ENCODE measurements at regions not wholly inside any gene's neighbourhood (a gene's known extent, or its start where the extent isn't known, plus 50 kb on each side); places are given as distances from the start of the nearest gene placed in this dataset.

DNA sequence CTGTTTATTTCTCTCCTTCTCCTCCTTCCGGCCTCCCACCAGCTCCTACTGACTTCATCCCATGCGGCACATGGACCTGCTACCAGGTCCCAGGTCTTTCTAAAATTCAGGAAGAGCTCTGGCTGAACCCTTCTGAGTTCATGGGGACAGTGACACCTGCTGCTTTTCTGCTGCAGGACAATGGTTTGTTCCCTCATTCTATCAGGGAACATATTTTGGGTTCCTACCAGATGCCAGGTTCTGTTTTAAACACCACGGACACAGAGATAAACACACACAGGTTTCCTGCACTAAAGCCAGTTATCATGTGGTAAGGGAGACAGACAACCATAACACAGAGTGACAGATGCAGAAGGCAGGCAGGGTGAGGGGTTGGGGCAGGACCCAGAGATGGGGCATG is 114.0 kb upstream of the RAB4A start:
- TF ChIP-seq, protein P1, sequence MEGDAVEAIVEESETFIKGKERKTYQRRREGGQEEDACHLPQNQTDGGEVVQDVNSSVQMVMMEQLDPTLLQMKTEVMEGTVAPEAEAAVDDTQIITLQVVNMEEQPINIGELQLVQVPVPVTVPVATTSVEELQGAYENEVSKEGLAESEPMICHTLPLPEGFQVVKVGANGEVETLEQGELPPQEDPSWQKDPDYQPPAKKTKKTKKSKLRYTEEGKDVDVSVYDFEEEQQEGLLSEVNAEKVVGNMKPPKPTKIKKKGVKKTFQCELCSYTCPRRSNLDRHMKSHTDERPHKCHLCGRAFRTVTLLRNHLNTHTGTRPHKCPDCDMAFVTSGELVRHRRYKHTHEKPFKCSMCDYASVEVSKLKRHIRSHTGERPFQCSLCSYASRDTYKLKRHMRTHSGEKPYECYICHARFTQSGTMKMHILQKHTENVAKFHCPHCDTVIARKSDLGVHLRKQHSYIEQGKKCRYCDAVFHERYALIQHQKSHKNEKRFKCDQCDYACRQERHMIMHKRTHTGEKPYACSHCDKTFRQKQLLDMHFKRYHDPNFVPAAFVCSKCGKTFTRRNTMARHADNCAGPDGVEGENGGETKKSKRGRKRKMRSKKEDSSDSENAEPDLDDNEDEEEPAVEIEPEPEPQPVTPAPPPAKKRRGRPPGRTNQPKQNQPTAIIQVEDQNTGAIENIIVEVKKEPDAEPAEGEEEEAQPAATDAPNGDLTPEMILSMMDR (IDR thresholded peaks at IDR 0.05): peak in 1 of 3 donors; percentile 54
- TF ChIP-seq POLR2A (IDR thresholded peaks at IDR 0.05): no peak
